ENCODE measurements at regions not wholly inside any gene's neighbourhood (a gene's known extent, or its start where the extent isn't known, plus 50 kb on each side); places are given as distances from the start of the nearest gene placed in this dataset.

GRCh38 chr4:42205541-42205940 lies 53.1 kb upstream of the BEND4 start:
- TF ChIP-seq EZH2 (IDR thresholded peaks at IDR 0.05; ENCODE audit: insufficient read depth, poor library complexity, severe bottlenecking) (no peak), EZH2phosphoT487 (IDR thresholded peaks at IDR 0.05; ENCODE audit: insufficient read depth, low read depth) (no peak)
- Histone ChIP-seq H3K4me2 (ENCODE audit: unreplicated experiment) (no peak overlapping the region), H3K4me1 (ENCODE audit: insufficient read depth) (no peaks in the 10 kb centered on the region)

DNA sequence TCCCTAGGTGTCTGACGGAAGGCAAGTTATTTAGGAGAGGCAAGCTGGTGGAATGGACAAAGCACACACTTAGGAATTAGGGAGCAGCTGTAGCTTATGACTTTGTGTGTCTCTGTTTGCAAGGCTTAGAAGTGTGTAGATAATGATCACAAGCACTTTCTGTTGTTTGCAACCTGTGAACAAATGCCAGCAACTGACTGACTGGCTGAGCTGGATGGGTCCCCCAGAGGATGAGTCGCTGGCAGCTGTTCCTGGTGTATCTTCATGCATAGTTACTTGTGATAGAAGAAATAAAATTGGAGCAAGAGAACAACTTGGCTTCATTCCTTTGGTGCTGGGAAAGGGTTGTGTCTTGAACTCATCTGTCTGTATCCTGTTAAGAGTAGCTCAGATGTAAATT lies 64.2 kb upstream of the BEND4 start:
- H3K4me2 ChIP-seq (ENCODE audit: unreplicated experiment), result no peak overlapping the region
- H3K4me1 ChIP-seq (ENCODE audit: insufficient read depth), result no peaks in the 10 kb centered on the region
- no peak for TF ChIP-seq EZH2 (IDR thresholded peaks at IDR 0.05; ENCODE audit: insufficient read depth, poor library complexity, severe bottlenecking)
- TF ChIP-seq EZH2phosphoT487 (IDR thresholded peaks at IDR 0.05; ENCODE audit: insufficient read depth, low read depth), result no peak
- H3K9me2 ChIP-seq (ENCODE audit: insufficient read depth), result no peaks in the 10 kb centered on the region
- in situ Hi-C loops (cut with MboI), result no loop called here
- no peak overlapping the region for H2AFZ ChIP-seq
- H3K27ac ChIP-seq, result no peak overlapping the region
- no peak for DNase-seq
- no peaks in the 10 kb centered on the region for H3K36me3 ChIP-seq (ENCODE audit: low read depth)
- H3K27me3 ChIP-seq (replicated peaks; ENCODE audit: insufficient read depth), result no peaks in the 10 kb centered on the region
- H3F3A ChIP-seq (ENCODE audit: insufficient read depth), result no peaks in the 10 kb centered on the region
- H3K9ac ChIP-seq, result no peak overlapping the region
- WGBS, 2 experiments (ENCODE audit: low coverage in 1 of 2, low lambda C conversion rate in 2 of 2, missing lambda C conversion rate in 2 of 2), result 23 to 34% methylated on average over 2 of the region's 2 CpGs
- H4K20me1 ChIP-seq (ENCODE audit: insufficient read depth), result no peaks in the 10 kb centered on the region
- no peaks in the 10 kb centered on the region for H3K79me2 ChIP-seq (ENCODE audit: insufficient read depth)
- H3K9me3 ChIP-seq (ENCODE audit: low read depth), result no peaks in the 10 kb centered on the region
- H3K4me3 ChIP-seq, result no peak overlapping the region

More at GRCh38 chr4:42205541-42205940, 53.1 kb upstream of the BEND4 start:
- Histone ChIP-seq H3K9me2 (ENCODE audit: insufficient read depth) (no peaks in the 10 kb centered on the region), H3K27me3 (replicated peaks; ENCODE audit: insufficient read depth) (no peaks in the 10 kb centered on the region), H3F3A (ENCODE audit: insufficient read depth) (no peaks in the 10 kb centered on the region), H3K79me2 (ENCODE audit: insufficient read depth) (no peaks in the 10 kb centered on the region), H3K27ac (no peak overlapping the region), H3K4me3 (no peak overlapping the region), H3K36me3 (ENCODE audit: low read depth) (no peaks in the 10 kb centered on the region), H3K9ac (no peak overlapping the region), H3K9me3 (ENCODE audit: low read depth) (no peaks in the 10 kb centered on the region), H4K20me1 (ENCODE audit: insufficient read depth) (no peaks in the 10 kb centered on the region), H2AFZ (no peak overlapping the region)
- in situ Hi-C loops (cut with MboI), result no loop called here
- no peak for DNase-seq

- Histone ChIP-seq H3K4me2 (ENCODE audit: unreplicated experiment) (no peak overlapping the region), H3F3A (ENCODE audit: insufficient read depth) (no peaks in the 10 kb centered on the region), H3K4me3 (no peak overlapping the region), H4K20me1 (ENCODE audit: insufficient read depth) (no peaks in the 10 kb centered on the region), H3K27me3 (replicated peaks; ENCODE audit: insufficient read depth) (no peaks in the 10 kb centered on the region), H2AFZ (no peak overlapping the region), H3K9me3 (ENCODE audit: low read depth) (no peaks in the 10 kb centered on the region), H3K27ac (no peak overlapping the region), H3K9me2 (ENCODE audit: insufficient read depth) (no peaks in the 10 kb centered on the region), H3K36me3 (ENCODE audit: low read depth) (no peaks in the 10 kb centered on the region), H3K9ac (no peak overlapping the region), H3K4me1 (ENCODE audit: insufficient read depth) (no peaks in the 10 kb centered on the region), H3K79me2 (ENCODE audit: insufficient read depth) (no peaks in the 10 kb centered on the region)
- 0 to 3% methylated on average over 1 of the region's 1 CpG for WGBS, 2 experiments (ENCODE audit: low coverage in 1 of 2, low lambda C conversion rate in 2 of 2, missing lambda C conversion rate in 2 of 2)
- DNase-seq, result no peak
- TF ChIP-seq EZH2 (IDR thresholded peaks at IDR 0.05; ENCODE audit: insufficient read depth, poor library complexity, severe bottlenecking), result no peak
- in situ Hi-C loops (cut with MboI), result no loop called here
Observed at GRCh38 chr4:42225286-42225685, 72.8 kb upstream of the BEND4 start.

DNA sequence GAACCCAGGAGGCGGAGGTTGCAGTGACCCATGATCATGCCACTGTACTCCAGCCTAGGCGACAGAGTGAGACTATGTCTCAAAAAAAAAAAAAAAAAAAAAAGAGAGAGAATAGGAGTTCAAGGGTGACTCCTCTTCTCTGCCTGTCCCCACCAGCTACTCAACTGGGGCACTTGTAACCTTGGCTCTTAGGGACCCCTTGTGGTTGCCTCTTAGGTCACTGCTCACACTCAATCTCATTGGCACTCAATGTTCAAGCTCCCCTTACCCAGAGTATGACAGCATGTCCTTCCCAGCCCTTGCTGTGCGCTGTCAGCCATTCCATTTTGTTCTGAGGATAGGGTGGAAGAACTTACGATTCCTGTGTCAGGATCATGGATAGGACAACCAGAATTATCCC lies 82.4 kb upstream of the BEND4 start:
- Histone ChIP-seq H2AFZ (no peak overlapping the region), H3K36me3 (ENCODE audit: low read depth) (no peaks in the 10 kb centered on the region), H3K9me2 (ENCODE audit: insufficient read depth) (no peaks in the 10 kb centered on the region), H3K9me3 (ENCODE audit: low read depth) (no peaks in the 10 kb centered on the region), H3K9ac (no peak overlapping the region), H3K4me2 (ENCODE audit: unreplicated experiment) (no peak overlapping the region), H3K4me3 (no peak overlapping the region), H4K20me1 (ENCODE audit: insufficient read depth) (no peaks in the 10 kb centered on the region), H3K4me1 (ENCODE audit: insufficient read depth) (no peaks in the 10 kb centered on the region), H3F3A (ENCODE audit: insufficient read depth) (no peaks in the 10 kb centered on the region), H3K27ac (no peak overlapping the region), H3K27me3 (replicated peaks; ENCODE audit: insufficient read depth) (no peaks in the 10 kb centered on the region), H3K79me2 (ENCODE audit: insufficient read depth) (no peaks in the 10 kb centered on the region)
- in situ Hi-C loops (cut with MboI), result no loop called here
- TF ChIP-seq EZH2phosphoT487 (IDR thresholded peaks at IDR 0.05; ENCODE audit: insufficient read depth, low read depth) (no peak), EZH2 (IDR thresholded peaks at IDR 0.05; ENCODE audit: insufficient read depth, poor library complexity, severe bottlenecking) (no peak)
- WGBS, 2 experiments (ENCODE audit: low coverage in 1 of 2, low lambda C conversion rate in 2 of 2, missing lambda C conversion rate in 2 of 2), result 36% methylated on average over 4 of the region's 4 CpGs
- no peak for DNase-seq

DNA sequence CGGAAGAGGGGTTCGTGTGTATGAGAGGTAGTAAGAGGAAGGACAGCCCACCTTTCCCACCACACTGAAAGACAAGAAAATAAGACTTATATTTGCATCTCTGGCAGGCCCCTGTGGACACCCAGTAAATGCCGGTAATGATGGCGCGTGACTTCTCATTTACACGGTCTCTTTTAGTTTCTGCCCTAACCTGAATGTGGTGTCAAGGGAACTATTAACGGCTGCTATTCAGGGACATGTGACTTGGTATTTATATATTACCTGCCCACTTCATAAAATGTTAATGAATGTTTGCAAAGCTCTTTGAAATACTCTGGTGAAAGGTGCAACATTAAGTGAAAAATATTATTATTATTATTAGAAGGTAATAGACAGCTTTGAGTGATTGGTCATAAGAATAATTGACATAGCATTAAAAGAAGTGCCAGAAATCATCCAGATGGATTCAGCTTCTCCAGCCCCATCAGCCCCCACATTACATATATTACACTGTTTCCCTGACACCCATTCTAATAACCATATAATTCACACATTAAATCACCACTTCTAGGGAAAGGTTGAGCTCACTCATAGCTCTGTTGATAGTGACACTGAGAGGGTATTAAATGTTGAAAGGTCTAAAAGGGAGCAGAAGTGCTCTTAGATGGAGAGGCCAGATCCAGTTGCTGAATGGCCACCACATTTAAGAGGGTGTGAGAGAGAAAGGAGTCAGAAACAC lies 83.0 kb upstream of the BEND4 start:
- H3F3A ChIP-seq (ENCODE audit: insufficient read depth), result no peaks in the 10 kb centered on the region
- no peaks in the 10 kb centered on the region for H3K9me2 ChIP-seq (ENCODE audit: insufficient read depth)
- H3K4me2 ChIP-seq (ENCODE audit: unreplicated experiment), result no peak overlapping the region
- DNase-seq, result no peak
- H3K9me3 ChIP-seq (ENCODE audit: low read depth), result no peaks in the 10 kb centered on the region
- H3K4me1 ChIP-seq (ENCODE audit: insufficient read depth), result no peaks in the 10 kb centered on the region
- H3K9ac ChIP-seq, result no peak overlapping the region
- no peaks in the 10 kb centered on the region for H3K36me3 ChIP-seq (ENCODE audit: low read depth)
- no peak overlapping the region for H2AFZ ChIP-seq
- no peak overlapping the region for H3K27ac ChIP-seq
- WGBS, 2 experiments (ENCODE audit: low coverage in 1 of 2, low lambda C conversion rate in 2 of 2, missing lambda C conversion rate in 2 of 2), result 67 to 71% methylated on average over 7 of the region's 7 CpGs
- H3K4me3 ChIP-seq, result no peak overlapping the region
- no peaks in the 10 kb centered on the region for H3K27me3 ChIP-seq (replicated peaks; ENCODE audit: insufficient read depth)
- in situ Hi-C loops (cut with MboI), result no loop called here
- no peaks in the 10 kb centered on the region for H4K20me1 ChIP-seq (ENCODE audit: insufficient read depth)
- no peak for TF ChIP-seq EZH2 (IDR thresholded peaks at IDR 0.05; ENCODE audit: insufficient read depth, poor library complexity, severe bottlenecking)
- TF ChIP-seq EZH2phosphoT487 (IDR thresholded peaks at IDR 0.05; ENCODE audit: insufficient read depth, low read depth), result no peak
- H3K79me2 ChIP-seq (ENCODE audit: insufficient read depth), result no peaks in the 10 kb centered on the region

Data from GM23248 (cell line).